ENCODE measurements at regions not wholly inside any gene's neighbourhood (a gene's known extent, or its start where the extent isn't known, plus 50 kb on each side); places are given as distances from the start of the nearest gene placed in this dataset.

DNA sequence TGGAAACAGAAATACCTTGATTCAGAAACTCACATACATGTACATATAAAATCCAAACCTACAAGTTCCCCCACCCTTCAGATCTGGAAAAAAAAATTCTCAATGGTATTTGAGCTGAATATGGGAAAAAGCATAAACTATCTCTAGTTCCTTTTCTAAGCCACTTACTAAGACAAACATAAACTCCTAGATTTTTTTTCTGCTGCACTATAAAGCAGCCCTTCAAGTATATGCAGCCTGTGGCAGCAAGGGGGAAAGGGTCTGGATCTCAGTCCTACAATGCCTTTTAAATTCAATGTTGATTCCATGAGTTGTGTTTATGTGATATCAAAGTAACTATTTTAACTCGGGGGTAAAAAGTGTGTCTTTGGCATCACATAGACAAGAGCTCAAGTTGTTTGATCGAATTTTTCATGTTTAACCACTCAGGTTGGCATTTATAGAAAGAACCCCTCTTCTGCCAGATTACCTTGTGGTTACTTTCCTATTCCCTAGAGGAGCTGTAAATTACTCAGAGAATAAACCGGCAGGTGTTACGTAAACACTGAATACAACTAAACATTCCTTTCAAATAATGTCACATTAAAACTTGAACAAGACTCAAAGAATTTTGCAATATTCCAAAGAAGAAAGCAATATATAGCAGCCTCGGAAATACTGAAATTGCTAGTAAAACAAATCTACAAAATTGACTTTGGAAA lies 91.8 kb upstream of the FER start:
- H3K27ac Mint-ChIP-seq (ENCODE audit: low read depth, unreplicated experiment), result no peak overlapping the region
- H3K4me1 Mint-ChIP-seq (ENCODE audit: insufficient read depth, unreplicated experiment), result peaks cover 21% of the 10 kb centered on the region
- TF ChIP-seq CTCF (IDR thresholded peaks at IDR 0.05; ENCODE audit: unreplicated experiment), result no peak
- no TSS peak for BruUV-seq (replicated peaks)
- DNase-seq (ENCODE audit: unreplicated experiment), result peak; percentile 85
- no peaks in the 10 kb centered on the region for H3K27me3 Mint-ChIP-seq (ENCODE audit: insufficient read depth, unreplicated experiment)
- H3K4me3 Mint-ChIP-seq (ENCODE audit: unreplicated experiment), result peak overlapping the region; percentile 28
- intact Hi-C loops (cut with micrococcal nuclease), result loop anchor here (5.0 kb wide), 1 partner anchor 71 kb away; no protein-coding TSS in a partner anchor
- CTCF ChIA-PET, result interaction anchor here (0.6 to 2.5 kb wide), 3 partner anchors 13 to 1099 kb away, joined by 4 to 16 read pairs (median 4); no protein-coding TSS in a partner anchor
- H3K36me3 Mint-ChIP-seq (ENCODE audit: insufficient read depth, unreplicated experiment), result peaks cover 7% of the 10 kb centered on the region
- POLR2A ChIA-PET, result interaction anchor here (0.5 to 2.1 kb wide), 12 partner anchors 8 to 800 kb away, joined by 3 to 18 read pairs (median 3); partner anchors contain the start of gene FER
- H3K9me3 Mint-ChIP-seq (ENCODE audit: unreplicated experiment), result no peaks in the 10 kb centered on the region

DNA sequence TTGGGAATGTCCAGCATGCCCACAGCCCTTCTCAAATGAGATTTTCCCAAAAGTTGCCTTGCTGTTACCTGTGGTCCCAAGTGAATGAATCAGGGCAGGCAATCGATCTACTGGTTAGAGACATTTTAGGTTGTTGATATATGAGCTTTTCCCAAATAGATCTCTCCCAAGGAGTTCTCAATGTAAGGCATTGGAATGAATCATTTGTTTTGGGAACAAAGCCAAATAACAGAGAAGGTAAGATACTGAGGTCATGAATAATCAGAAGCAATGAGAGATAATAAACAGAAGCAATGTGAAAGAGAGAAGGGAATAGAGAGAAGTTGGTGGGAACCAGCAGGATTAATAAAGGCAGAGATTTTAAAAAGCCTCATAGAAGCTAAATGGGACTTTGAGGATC lies 93.6 kb upstream of the FER start:
- DNase-seq (ENCODE audit: unreplicated experiment), result peak; percentile 76
- Mint-ChIP-seq H3K36me3 (ENCODE audit: insufficient read depth, unreplicated experiment) (peaks cover 5% of the 10 kb centered on the region), H3K4me1 (ENCODE audit: insufficient read depth, unreplicated experiment) (peaks cover 21% of the 10 kb centered on the region), H3K27me3 (ENCODE audit: insufficient read depth, unreplicated experiment) (no peaks in the 10 kb centered on the region), H3K4me3 (ENCODE audit: unreplicated experiment) (no peak overlapping the region), H3K9me3 (ENCODE audit: unreplicated experiment) (no peaks in the 10 kb centered on the region), H3K27ac (ENCODE audit: low read depth, unreplicated experiment) (no peak overlapping the region)
- intact Hi-C loops (cut with micrococcal nuclease), result no loop called here
- no TSS peak for BruUV-seq (replicated peaks)
- CTCF ChIA-PET, result interaction anchor here (0.6 to 1.1 kb wide), 2 partner anchors 9 to 121 kb away, joined by 3 read pairs; no protein-coding TSS in a partner anchor
- POLR2A ChIA-PET, result interaction anchor here (0.6 to 1.9 kb wide), 8 partner anchors 11 to 803 kb away, joined by 3 to 6 read pairs (median 3); no protein-coding TSS in a partner anchor
- TF ChIP-seq CTCF (IDR thresholded peaks at IDR 0.05; ENCODE audit: unreplicated experiment), result no peak

DNA sequence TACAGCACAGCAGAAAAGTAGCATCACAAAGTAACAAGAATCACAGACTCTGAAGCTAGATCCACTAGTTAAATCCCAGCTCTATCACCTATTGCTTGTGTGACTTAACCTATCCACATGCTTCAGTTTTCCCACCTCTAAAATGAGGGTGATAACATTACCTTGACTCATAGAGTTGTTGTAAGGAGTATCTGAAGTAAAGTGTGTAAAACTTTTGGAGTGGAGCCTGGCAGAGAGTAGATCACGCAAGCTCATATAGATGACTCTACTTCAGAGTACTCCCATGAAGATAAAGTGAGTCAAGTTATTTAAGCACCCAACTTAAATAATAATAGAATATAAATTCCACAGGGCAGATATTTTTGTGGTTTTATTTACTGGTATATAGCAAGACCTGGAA lies 94.5 kb upstream of the FER start:
- Mint-ChIP-seq H3K4me3 (ENCODE audit: unreplicated experiment) (no peak overlapping the region), H3K9me3 (ENCODE audit: unreplicated experiment) (no peaks in the 10 kb centered on the region), H3K4me1 (ENCODE audit: insufficient read depth, unreplicated experiment) (peaks cover 18% of the 10 kb centered on the region), H3K36me3 (ENCODE audit: insufficient read depth, unreplicated experiment) (peaks cover 6% of the 10 kb centered on the region), H3K27me3 (ENCODE audit: insufficient read depth, unreplicated experiment) (no peaks in the 10 kb centered on the region), H3K27ac (ENCODE audit: low read depth, unreplicated experiment) (no peak overlapping the region)
- POLR2A ChIA-PET, result interaction anchor here (1.5 to 1.9 kb wide), 2 partner anchors 12 to 75 kb away, joined by 5 to 6 read pairs; no protein-coding TSS in a partner anchor
- DNase-seq (ENCODE audit: unreplicated experiment), result no peak
- CTCF ChIA-PET, result interaction anchor here (1.1 kb wide), 2 partner anchors 8 to 11 kb away, joined by 3 to 6 read pairs; no protein-coding TSS in a partner anchor
- intact Hi-C loops (cut with micrococcal nuclease), result no loop called here
- BruUV-seq (replicated peaks), result no TSS peak
- TF ChIP-seq CTCF (IDR thresholded peaks at IDR 0.05; ENCODE audit: unreplicated experiment), result no peak

GRCh38 chr5:108650997-108651396 lies 96.7 kb upstream of the FER start:
- Mint-ChIP-seq H3K27ac (ENCODE audit: low read depth, unreplicated experiment) (no peak overlapping the region), H3K9me3 (ENCODE audit: unreplicated experiment) (peaks cover 8% of the 10 kb centered on the region), H3K4me1 (ENCODE audit: insufficient read depth, unreplicated experiment) (peaks cover 5% of the 10 kb centered on the region), H3K4me3 (ENCODE audit: unreplicated experiment) (no peak overlapping the region), H3K27me3 (ENCODE audit: insufficient read depth, unreplicated experiment) (no peaks in the 10 kb centered on the region), H3K36me3 (ENCODE audit: insufficient read depth, unreplicated experiment) (peaks cover 6% of the 10 kb centered on the region)
- CTCF ChIA-PET, result interaction anchor here (0.6 to 1.6 kb wide), 2 partner anchors 9 to 47 kb away, joined by 3 to 7 read pairs; no protein-coding TSS in a partner anchor
- POLR2A ChIA-PET, result no interaction called here
- BruUV-seq (replicated peaks), result no TSS peak
- DNase-seq (ENCODE audit: unreplicated experiment), result peak; percentile 21
- no peak for TF ChIP-seq CTCF (IDR thresholded peaks at IDR 0.05; ENCODE audit: unreplicated experiment)
- intact Hi-C loops (cut with micrococcal nuclease), result no loop called here
